ENCODE measurements at regions not wholly inside any gene's neighbourhood (a gene's known extent, or its start where the extent isn't known, plus 50 kb on each side); places are given as distances from the start of the nearest gene placed in this dataset.
"Not testable (repeated sequence)": the region's sequence is repeated elsewhere in the genome, so short reads cannot be mapped to it uniquely, and the experiment has no call there.

- Histone ChIP-seq H3K36me3 (no peaks in the 10 kb centered on the region), H3K9me3 (no peaks in the 10 kb centered on the region), H3K4me3 (no peak overlapping the region), H3K4me1 (no peaks in the 10 kb centered on the region), H3K27ac (no peak overlapping the region), H3K27me3 (no peaks in the 10 kb centered on the region)
- DNase-seq: no peak
- no peak for TF ChIP-seq POLR2A (IDR thresholded peaks at IDR 0.05)
- TF ChIP-seq, protein P1, sequence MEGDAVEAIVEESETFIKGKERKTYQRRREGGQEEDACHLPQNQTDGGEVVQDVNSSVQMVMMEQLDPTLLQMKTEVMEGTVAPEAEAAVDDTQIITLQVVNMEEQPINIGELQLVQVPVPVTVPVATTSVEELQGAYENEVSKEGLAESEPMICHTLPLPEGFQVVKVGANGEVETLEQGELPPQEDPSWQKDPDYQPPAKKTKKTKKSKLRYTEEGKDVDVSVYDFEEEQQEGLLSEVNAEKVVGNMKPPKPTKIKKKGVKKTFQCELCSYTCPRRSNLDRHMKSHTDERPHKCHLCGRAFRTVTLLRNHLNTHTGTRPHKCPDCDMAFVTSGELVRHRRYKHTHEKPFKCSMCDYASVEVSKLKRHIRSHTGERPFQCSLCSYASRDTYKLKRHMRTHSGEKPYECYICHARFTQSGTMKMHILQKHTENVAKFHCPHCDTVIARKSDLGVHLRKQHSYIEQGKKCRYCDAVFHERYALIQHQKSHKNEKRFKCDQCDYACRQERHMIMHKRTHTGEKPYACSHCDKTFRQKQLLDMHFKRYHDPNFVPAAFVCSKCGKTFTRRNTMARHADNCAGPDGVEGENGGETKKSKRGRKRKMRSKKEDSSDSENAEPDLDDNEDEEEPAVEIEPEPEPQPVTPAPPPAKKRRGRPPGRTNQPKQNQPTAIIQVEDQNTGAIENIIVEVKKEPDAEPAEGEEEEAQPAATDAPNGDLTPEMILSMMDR (IDR thresholded peaks at IDR 0.05): no peak
These were observed 559.8 kb downstream of the HINT1 start for GRCh38 chr5:130605234-130605633.

DNA sequence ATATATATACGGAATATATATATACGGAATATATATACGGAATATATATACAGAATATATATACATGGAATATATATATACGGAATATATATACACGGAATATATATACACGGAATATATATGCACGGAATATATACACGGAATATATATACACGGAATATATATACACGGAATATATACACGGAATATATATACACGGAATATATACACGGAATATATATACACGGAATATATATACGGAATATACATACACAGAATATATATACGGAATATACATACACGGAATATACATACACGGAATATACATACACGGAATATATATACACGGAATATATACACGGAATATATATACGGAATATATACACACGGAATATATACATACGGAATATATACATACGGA, 568.4 kb downstream of the HINT1 start:
- H3K9me3 ChIP-seq, H3K27me3 ChIP-seq, H3K4me1 ChIP-seq, H3K36me3 ChIP-seq, H3K27ac ChIP-seq, H3K4me3 ChIP-seq, DNase-seq: not testable (repeated sequence)

GRCh38 chr5:130580264-130580663, 584.8 kb downstream of the HINT1 start:
- Histone ChIP-seq H3K4me1 (no peaks in the 10 kb centered on the region), H3K27me3 (no peaks in the 10 kb centered on the region), H3K36me3 (no peaks in the 10 kb centered on the region), H3K9me3 (no peaks in the 10 kb centered on the region), H3K4me3 (no peak overlapping the region), H3K27ac (no peak overlapping the region)
- TF ChIP-seq, protein P1 (IDR thresholded peaks at IDR 0.05): no peak
- TF ChIP-seq POLR2A (IDR thresholded peaks at IDR 0.05): no peak
- no peak for DNase-seq

DNA sequence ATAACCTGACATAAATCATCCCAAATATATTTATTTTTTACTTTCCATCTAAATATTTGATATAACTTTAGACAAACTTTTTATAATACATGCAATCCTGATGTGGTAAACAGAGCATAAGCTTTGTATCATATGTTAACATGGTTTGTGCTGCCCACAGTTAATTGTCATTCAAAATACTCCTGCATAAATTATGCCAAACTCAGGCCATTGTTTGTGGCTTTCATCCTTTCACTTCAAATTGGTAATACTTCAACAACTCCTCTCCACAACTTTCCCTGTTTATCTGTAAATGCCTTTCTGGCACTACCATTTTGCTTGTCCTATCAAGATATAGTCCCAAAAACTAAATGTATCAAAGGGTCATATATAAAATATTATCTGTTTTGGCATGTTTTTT, 586.7 kb downstream of the HINT1 start:
- Histone ChIP-seq H3K27ac (no peak overlapping the region), H3K4me1 (no peaks in the 10 kb centered on the region), H3K36me3 (no peaks in the 10 kb centered on the region), H3K4me3 (no peak overlapping the region), H3K9me3 (no peaks in the 10 kb centered on the region), H3K27me3 (no peaks in the 10 kb centered on the region)
- no peak for DNase-seq
- no peak for TF ChIP-seq POLR2A (IDR thresholded peaks at IDR 0.05)
- TF ChIP-seq, protein P1 (IDR thresholded peaks at IDR 0.05): no peak

- DNase-seq: no peak
- H3K36me3 ChIP-seq: no peaks in the 10 kb centered on the region
- H3K27me3 ChIP-seq: no peaks in the 10 kb centered on the region
- no peak overlapping the region for H3K4me3 ChIP-seq
- no peaks in the 10 kb centered on the region for H3K9me3 ChIP-seq
- no peaks in the 10 kb centered on the region for H3K4me1 ChIP-seq
- TF ChIP-seq, protein P1 (IDR thresholded peaks at IDR 0.05): no peak
- TF ChIP-seq POLR2A (IDR thresholded peaks at IDR 0.05): no peak
- H3K27ac ChIP-seq: no peak overlapping the region
These were observed 594.0 kb downstream of the HINT1 start for GRCh38 chr5:130571076-130571475.

DNA sequence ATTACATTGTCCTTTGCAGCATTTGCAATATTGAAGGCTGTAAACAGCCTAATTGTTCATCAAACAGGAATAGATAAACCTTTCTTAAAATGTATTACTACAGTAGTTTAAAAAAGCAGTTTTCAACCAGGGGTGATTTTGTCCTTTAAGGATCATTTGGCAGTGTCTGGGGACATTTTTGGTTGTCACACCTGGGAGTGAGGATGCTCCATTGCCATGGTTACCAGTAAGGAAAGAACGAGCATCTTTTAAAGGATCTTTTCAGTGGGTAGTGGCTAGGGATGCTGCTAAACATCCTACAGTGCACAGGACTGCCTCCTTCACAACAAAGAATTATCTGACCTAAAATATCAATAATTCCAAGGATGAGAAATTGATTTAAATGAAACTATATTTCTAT, 596.3 kb downstream of the HINT1 start:
- no peaks in the 10 kb centered on the region for H3K27me3 ChIP-seq
- no peaks in the 10 kb centered on the region for H3K36me3 ChIP-seq
- TF ChIP-seq, protein P1 (IDR thresholded peaks at IDR 0.05): no peak
- no peak for TF ChIP-seq POLR2A (IDR thresholded peaks at IDR 0.05)
- no peak for DNase-seq
- no peak overlapping the region for H3K4me3 ChIP-seq
- no peaks in the 10 kb centered on the region for H3K9me3 ChIP-seq
- no peaks in the 10 kb centered on the region for H3K4me1 ChIP-seq
- H3K27ac ChIP-seq: no peak overlapping the region
